ENCODE measurements at regions not wholly inside any gene's neighbourhood (a gene's known extent, or its start where the extent isn't known, plus 50 kb on each side); places are given as distances from the start of the nearest gene placed in this dataset.

DNA sequence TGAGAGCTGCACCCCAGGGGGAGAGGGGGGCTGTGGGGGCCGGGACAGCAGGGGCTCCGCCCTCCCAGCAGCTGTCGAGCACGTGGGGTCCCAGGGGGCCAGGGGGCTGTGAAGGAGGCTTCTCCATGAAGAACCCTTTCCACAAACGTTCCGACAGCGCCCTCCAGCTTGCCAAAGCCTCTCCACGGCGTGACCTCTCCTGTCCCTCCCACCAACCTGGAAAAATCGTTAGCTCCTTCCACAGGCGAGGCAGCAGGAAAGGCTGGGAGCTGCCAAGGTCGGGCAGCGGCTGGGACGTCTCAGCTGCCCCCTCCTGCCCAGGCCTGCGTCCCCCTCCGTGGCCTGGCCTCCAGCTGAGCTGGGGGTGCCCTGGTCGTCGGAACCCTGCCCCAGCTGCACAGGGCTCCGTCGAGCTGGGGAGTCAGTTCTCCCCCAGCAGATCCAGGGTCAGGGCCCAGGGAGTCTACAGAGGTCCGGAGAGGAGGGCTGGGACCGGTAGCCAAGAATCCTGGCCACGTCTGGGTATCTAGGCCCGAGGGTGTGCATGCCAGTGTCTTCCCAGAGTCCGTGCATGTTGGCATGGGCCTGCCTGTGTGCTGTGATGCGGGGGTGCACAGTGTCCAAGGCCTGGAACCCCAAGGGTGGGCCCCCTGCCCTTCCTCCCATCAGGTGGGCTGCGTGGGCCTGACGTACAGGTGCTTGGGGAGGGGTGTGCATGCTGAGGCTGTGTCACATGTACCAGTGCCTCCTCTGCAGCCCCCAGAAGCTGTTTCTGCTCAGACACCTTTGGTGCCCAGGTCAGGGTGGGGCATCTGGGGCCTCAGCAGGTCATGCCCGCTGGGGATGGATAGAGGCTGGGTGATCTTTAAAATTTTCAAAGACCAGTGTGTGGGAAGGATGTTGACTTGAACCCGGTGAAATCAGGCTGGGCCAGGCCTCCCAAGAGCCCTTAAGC, 66.5 kb downstream of the UNCX start:
- TF ChIP-seq, protein P1, sequence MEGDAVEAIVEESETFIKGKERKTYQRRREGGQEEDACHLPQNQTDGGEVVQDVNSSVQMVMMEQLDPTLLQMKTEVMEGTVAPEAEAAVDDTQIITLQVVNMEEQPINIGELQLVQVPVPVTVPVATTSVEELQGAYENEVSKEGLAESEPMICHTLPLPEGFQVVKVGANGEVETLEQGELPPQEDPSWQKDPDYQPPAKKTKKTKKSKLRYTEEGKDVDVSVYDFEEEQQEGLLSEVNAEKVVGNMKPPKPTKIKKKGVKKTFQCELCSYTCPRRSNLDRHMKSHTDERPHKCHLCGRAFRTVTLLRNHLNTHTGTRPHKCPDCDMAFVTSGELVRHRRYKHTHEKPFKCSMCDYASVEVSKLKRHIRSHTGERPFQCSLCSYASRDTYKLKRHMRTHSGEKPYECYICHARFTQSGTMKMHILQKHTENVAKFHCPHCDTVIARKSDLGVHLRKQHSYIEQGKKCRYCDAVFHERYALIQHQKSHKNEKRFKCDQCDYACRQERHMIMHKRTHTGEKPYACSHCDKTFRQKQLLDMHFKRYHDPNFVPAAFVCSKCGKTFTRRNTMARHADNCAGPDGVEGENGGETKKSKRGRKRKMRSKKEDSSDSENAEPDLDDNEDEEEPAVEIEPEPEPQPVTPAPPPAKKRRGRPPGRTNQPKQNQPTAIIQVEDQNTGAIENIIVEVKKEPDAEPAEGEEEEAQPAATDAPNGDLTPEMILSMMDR (conservative IDR thresholded peaks at IDR 0.05): no peak
- H3K27me3 ChIP-seq (ENCODE audit: control insufficient read depth, insufficient read depth, low read length, poor library complexity, severe bottlenecking): no peaks in the 10 kb centered on the region
- Mint-ChIP-seq H3K4me1 (peaks cover 3% of the 10 kb centered on the region), H3K4me3 (no peak overlapping the region), H3K27me3 (ENCODE audit: insufficient read depth) (no peaks in the 10 kb centered on the region), H3K9me3 (no peaks in the 10 kb centered on the region), H3K27ac (no peak overlapping the region), H3K36me3 (ENCODE audit: low read depth) (no peaks in the 10 kb centered on the region)
- H3K9ac ChIP-seq (ENCODE audit: extremely low read depth, low read length, poor library complexity, severe bottlenecking): no peak overlapping the region
- 83 to 86% methylated on average over 21 to 30 of the region's 30 CpGs for WGBS, 2 experiments (ENCODE audit: insufficient coverage in 1 of 2, insufficient read length in 1 of 2)
- H3K4me1 ChIP-seq (ENCODE audit: control insufficient read depth, insufficient read depth, low read length): no peaks in the 10 kb centered on the region
- no peak overlapping the region for H3K27ac ChIP-seq (ENCODE audit: low read depth, low read length)
- H3K36me3 ChIP-seq (ENCODE audit: control insufficient read depth, insufficient read depth, low read length): no peaks in the 10 kb centered on the region
- no peak overlapping the region for H3K4me3 ChIP-seq (ENCODE audit: low read length)
- no peaks in the 10 kb centered on the region for H3K9me3 ChIP-seq (ENCODE audit: control insufficient read depth, low read length)
- peak; percentile 64 for DNase-seq

DNA sequence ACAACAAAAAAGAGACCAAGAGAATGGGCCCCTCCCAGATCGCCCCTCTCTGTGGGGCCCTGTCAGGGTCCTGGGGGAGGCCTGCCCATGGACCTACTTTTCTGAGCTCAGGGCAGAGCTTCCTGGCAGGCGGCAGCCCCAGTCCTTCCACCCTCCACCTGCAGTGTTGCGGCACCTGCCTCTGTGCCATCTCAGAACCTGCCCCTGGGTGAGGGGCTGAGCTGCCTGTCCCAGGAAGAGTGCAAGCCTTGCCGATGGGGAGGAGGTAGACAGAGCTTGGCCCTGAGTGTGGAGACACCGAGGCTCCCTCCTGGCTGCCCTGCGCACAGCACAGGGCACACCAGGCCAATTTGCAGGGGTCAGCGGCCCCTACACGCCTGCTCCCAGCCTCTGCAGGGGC, 67.5 kb downstream of the UNCX start:
- Histone ChIP-seq H3K27ac (ENCODE audit: low read depth, low read length) (no peak overlapping the region), H3K27me3 (ENCODE audit: control insufficient read depth, insufficient read depth, low read length, poor library complexity, severe bottlenecking) (no peaks in the 10 kb centered on the region), H3K4me3 (ENCODE audit: low read length) (no peak overlapping the region), H3K4me1 (ENCODE audit: control insufficient read depth, insufficient read depth, low read length) (no peaks in the 10 kb centered on the region), H3K36me3 (ENCODE audit: control insufficient read depth, insufficient read depth, low read length) (no peaks in the 10 kb centered on the region), H3K9me3 (ENCODE audit: control insufficient read depth, low read length) (no peaks in the 10 kb centered on the region), H3K9ac (ENCODE audit: extremely low read depth, low read length, poor library complexity, severe bottlenecking) (no peak overlapping the region)
- WGBS, 2 experiments (ENCODE audit: insufficient coverage in 1 of 2, insufficient read length in 1 of 2): 80 to 87% methylated on average over 1 to 8 of the region's 8 CpGs
- TF ChIP-seq, protein P1 (conservative IDR thresholded peaks at IDR 0.05): no peak
- no peak overlapping the region for H3K27ac Mint-ChIP-seq
- no peak for DNase-seq
- peaks cover 3% of the 10 kb centered on the region for H3K4me1 Mint-ChIP-seq
- H3K4me3 Mint-ChIP-seq: no peak overlapping the region
- no peaks in the 10 kb centered on the region for H3K9me3 Mint-ChIP-seq
- no peaks in the 10 kb centered on the region for H3K36me3 Mint-ChIP-seq (ENCODE audit: low read depth)
- no peaks in the 10 kb centered on the region for H3K27me3 Mint-ChIP-seq (ENCODE audit: insufficient read depth)

DNA sequence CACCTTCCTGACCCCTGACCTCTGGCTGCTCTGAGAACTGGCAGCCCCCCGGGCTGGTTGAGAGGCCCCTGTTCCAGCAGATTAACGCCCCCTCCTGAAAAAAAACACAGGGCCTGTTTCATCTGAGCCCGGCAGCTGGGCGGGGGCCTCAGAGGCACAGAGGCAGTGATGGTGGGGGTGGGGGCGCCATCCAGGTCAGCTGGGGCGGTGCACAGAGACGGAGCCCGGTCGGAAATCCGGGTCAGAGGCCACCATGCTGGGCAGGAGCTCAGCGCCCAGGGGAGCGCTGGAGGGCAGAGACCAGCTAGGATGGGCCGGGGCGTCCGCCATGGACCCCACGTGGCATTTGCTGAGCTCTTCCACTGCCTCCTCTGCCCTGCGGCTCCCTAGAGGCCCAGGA, 68.0 kb downstream of the UNCX start:
- no peak for DNase-seq
- no peaks in the 10 kb centered on the region for H3K9me3 Mint-ChIP-seq
- H3K36me3 Mint-ChIP-seq (ENCODE audit: low read depth): no peaks in the 10 kb centered on the region
- TF ChIP-seq, protein P1 (conservative IDR thresholded peaks at IDR 0.05): no peak
- H3K4me3 ChIP-seq (ENCODE audit: low read length): no peak overlapping the region
- H3K9me3 ChIP-seq (ENCODE audit: control insufficient read depth, low read length): no peaks in the 10 kb centered on the region
- no peaks in the 10 kb centered on the region for H3K4me1 ChIP-seq (ENCODE audit: control insufficient read depth, insufficient read depth, low read length)
- H3K27me3 ChIP-seq (ENCODE audit: control insufficient read depth, insufficient read depth, low read length, poor library complexity, severe bottlenecking): no peaks in the 10 kb centered on the region
- H3K4me1 Mint-ChIP-seq: peaks cover 3% of the 10 kb centered on the region
- no peak overlapping the region for H3K27ac Mint-ChIP-seq
- no peak overlapping the region for H3K27ac ChIP-seq (ENCODE audit: low read depth, low read length)
- 84 to 87% methylated on average over 11 to 17 of the region's 17 CpGs for WGBS, 2 experiments (ENCODE audit: insufficient coverage in 1 of 2, insufficient read length in 1 of 2)
- H3K27me3 Mint-ChIP-seq (ENCODE audit: insufficient read depth): no peaks in the 10 kb centered on the region
- H3K4me3 Mint-ChIP-seq: no peak overlapping the region
- no peaks in the 10 kb centered on the region for H3K36me3 ChIP-seq (ENCODE audit: control insufficient read depth, insufficient read depth, low read length)
- H3K9ac ChIP-seq (ENCODE audit: extremely low read depth, low read length, poor library complexity, severe bottlenecking): no peak overlapping the region

Data from endodermal cell (in vitro differentiated cells).